Right kidney (tissue), 1 donor: ENCODE measurements at regions not wholly inside any gene's neighbourhood (a gene's known extent, or its start where the extent isn't known, plus 50 kb on each side); places are given as distances from the start of the nearest gene placed in this dataset.

ENCODE experiments used
- DNase-seq: peaks from one replicate; pipeline ENCODE4 v3.0.0-alpha.2; 2016

- peak; percentile 15 for DNase-seq
Measured at GRCh38 chr9:14031810-14032209, 282.1 kb downstream of the NFIB start.

- DNase-seq: peak; percentile 61
Measured at GRCh38 chr9:14031060-14031414, 282.9 kb downstream of the NFIB start.

- DNase-seq: peak; percentile 67
Measured at GRCh38 chr9:14030375-14031059, 283.4 kb downstream of the NFIB start.

GRCh38 chr9:14029806-14030374, 284.1 kb downstream of the NFIB start:
- DNase-seq: no peak

GRCh38 chr9:14027116-14027800, 286.7 kb downstream of the NFIB start:
- peak; percentile 18 for DNase-seq

GRCh38 chr9:14025741-14026140, 288.2 kb downstream of the NFIB start:
- DNase-seq: no peak

- no peak for DNase-seq
Measured at GRCh38 chr9:14023285-14023684, 290.7 kb downstream of the NFIB start.

GRCh38 chr9:14021871-14022525, 291.9 kb downstream of the NFIB start:
- DNase-seq: no peak

- no peak for DNase-seq
Measured at GRCh38 chr9:14018081-14018480, 295.9 kb downstream of the NFIB start.

GRCh38 chr9:14014744-14015143, 299.2 kb downstream of the NFIB start:
- DNase-seq: no peak

- DNase-seq: no peak
Measured at GRCh38 chr9:14014218-14014617, 299.7 kb downstream of the NFIB start.

GRCh38 chr9:14011799-14012560, 302.0 kb downstream of the NFIB start:
- no peak for DNase-seq

GRCh38 chr9:14007190-14007769, 306.7 kb downstream of the NFIB start:
- no peak for DNase-seq

- no peak for DNase-seq
Measured at GRCh38 chr9:14006386-14007187, 307.4 kb downstream of the NFIB start.

- no peak for DNase-seq
Measured at GRCh38 chr9:14004110-14004509, 309.8 kb downstream of the NFIB start.

- DNase-seq: no peak
Measured at GRCh38 chr9:13994240-13994639, 319.7 kb downstream of the NFIB start.

- DNase-seq: no peak
Measured at GRCh38 chr9:13993632-13994185, 320.2 kb downstream of the NFIB start.

GRCh38 chr9:13992138-13993088, 321.5 kb downstream of the NFIB start:
- no peak for DNase-seq

- DNase-seq: no peak
Measured at GRCh38 chr9:13991395-13991794, 322.5 kb downstream of the NFIB start.

GRCh38 chr9:13990994-13991393, 322.9 kb downstream of the NFIB start:
- DNase-seq: no peak
